SK-N-SH (cell line): ENCODE measurements at regions not wholly inside any gene's neighbourhood (a gene's known extent, or its start where the extent isn't known, plus 50 kb on each side); places are given as distances from the start of the nearest gene placed in this dataset.

Source experiments
- CTCF ChIA-PET: fragments of 300-600, 350-600 bp; formaldehyde crosslinking; extraction: SDS; loops from one replicate; lab custom pipeline; 2021; lab: Yijun Ruan, JAX
- POLR2A ChIA-PET: fragments of 350-600 bp; sonication (Branson Sonifier 250); formaldehyde crosslinking; extraction: SDS; loops from one replicate; lab custom pipeline; 2020; ENCODE audit warnings: antibody characterized with exemption, inconsistent platforms; lab: Yijun Ruan, JAX
- DNase-seq: peaks from one replicate; pipeline ENCODE4 v3.0.0; 2012
- H2AFZ ChIP-seq: fragments of 200-600 bp; sonication (generic); 2 replicates; pipeline ENCODE4 v1.8.1; 2016; ENCODE audit warnings: antibody characterized with exemption, mild to moderate bottlenecking, low read depth
- H3F3A ChIP-seq: fragments of 200-600 bp; sonication (generic); replicated peaks from 2 replicates; pipeline ENCODE3; 2016; ENCODE audit warnings: antibody characterized with exemption, mild to moderate bottlenecking; ENCODE audit not compliant: insufficient read depth
- H3K27ac ChIP-seq, 2 experiments: fragments of 200-500 bp in 1 of 2; fragments of 200-600 bp in 1 of 2; sonication (Bioruptor generic) in 1 of 2; sonication (generic), shearing (Covaris generic) in 1 of 2; 2 replicates each; pipeline versions ENCODE4 v1.5.1 to v1.6.1; 2014 to 2016; ENCODE audit warnings: low read depth in 2 of 2, inconsistent platforms in 1 of 2, low read length in 1 of 2, mild to moderate bottlenecking in 1 of 2, mixed read lengths in 1 of 2
- H3K27me3 ChIP-seq: fragments of 200-600 bp; sonication (generic), shearing (Covaris generic); 2 replicates; pipeline ENCODE4 v1.6.1; 2016; ENCODE audit warnings: mixed run types; ENCODE audit not compliant: insufficient read depth
- H3K36me3 ChIP-seq, 2 experiments: fragments of 200-500 bp in 1 of 2; fragments of 200-600 bp in 1 of 2; sonication (Bioruptor generic) in 1 of 2; sonication (generic) in 1 of 2; replicated peaks in 1 of 2; 2 replicates each; pipeline versions ENCODE3 to v1.5.1; 2014 to 2016; ENCODE audit warnings: low read length in 1 of 2, mild to moderate bottlenecking in 1 of 2; ENCODE audit not compliant: insufficient read depth in 2 of 2, control insufficient read depth in 1 of 2
- H3K4me1 ChIP-seq, 2 experiments: fragments of 200-500 bp in 1 of 2; fragments of 200-600 bp in 1 of 2; sonication (Bioruptor generic) in 1 of 2; sonication (generic), shearing (Covaris generic) in 1 of 2; 2 replicates each; pipeline versions ENCODE4 v1.5.1 to v1.6.1; 2014 to 2016; ENCODE audit warnings: low read depth in 1 of 2, low read length in 1 of 2, mixed run types in 1 of 2; ENCODE audit not compliant: insufficient read depth in 2 of 2, control insufficient read depth in 1 of 2
- H3K4me2 ChIP-seq: fragments of 200-600 bp; sonication (generic), shearing (Covaris generic); 2 replicates; pipeline ENCODE4 v1.6.1; 2017; ENCODE audit warnings: mixed run types
- H3K4me3 ChIP-seq, 2 experiments: fragments of 200-500 bp in 1 of 2; fragments of 200-600 bp in 1 of 2; sonication (Bioruptor generic) in 1 of 2; sonication (generic), shearing (Covaris generic) in 1 of 2; 2 replicates each; pipeline versions ENCODE4 v1.5.1 to v1.8.1; 2014 to 2016; ENCODE audit warnings: low read depth in 2 of 2, inconsistent platforms in 1 of 2, low read length in 1 of 2, mild to moderate bottlenecking in 1 of 2, mixed read lengths in 1 of 2, moderate library complexity in 1 of 2
- H3K79me2 ChIP-seq: fragments of 200-600 bp; sonication (generic); 2 replicates; pipeline ENCODE4 v1.8.1; 2017; ENCODE audit warnings: mild to moderate bottlenecking; ENCODE audit not compliant: insufficient read depth
- H3K9ac ChIP-seq: fragments of 200-600 bp; sonication (generic); 2 replicates; pipeline ENCODE4 v1.6.1; 2017; ENCODE audit warnings: mixed run types
- H3K9me2 ChIP-seq: fragments of 200-600 bp; sonication (generic); 2 replicates; pipeline ENCODE4 v1.6.1; 2017; ENCODE audit warnings: mixed run types
- H3K9me3 ChIP-seq: fragments of 200-600 bp; sonication (generic); 2 replicates; pipeline ENCODE4 v1.6.1; 2017; ENCODE audit warnings: mixed run types, mild to moderate bottlenecking, moderate library complexity
- H4K20me1 ChIP-seq: fragments of 200-600 bp; sonication (generic); 2 replicates; pipeline ENCODE4 v1.6.1; 2017; ENCODE audit warnings: mild to moderate bottlenecking, mixed run types; ENCODE audit not compliant: insufficient read depth
- ELF1 ChIP-seq: IDR thresholded peaks from 2 replicates; pipeline ENCODE4 v1.4.0; 2012
- EZH2phosphoT487 ChIP-seq: fragments of 200-600 bp; sonication (generic); IDR thresholded peaks from 2 replicates; pipeline ENCODE4 v1.6.1; 2017; ENCODE audit warnings: low read depth, mixed run types, mild to moderate bottlenecking, antibody characterized with exemption, moderate library complexity, borderline replicate concordance
- FOSL2 ChIP-seq: IDR thresholded peaks from 2 replicates; pipeline ENCODE4 v1.4.0; 2012; ENCODE audit warnings: low read depth, mild to moderate bottlenecking, moderate library complexity, borderline replicate concordance
- FOXM1 ChIP-seq: IDR thresholded peaks from 2 replicates; pipeline ENCODE4 v1.4.0; 2012; ENCODE audit warnings: low read depth, mild to moderate bottlenecking
- GABPA ChIP-seq: IDR thresholded peaks from 2 replicates; pipeline ENCODE4 v1.4.0; 2012; ENCODE audit warnings: low read depth, mild to moderate bottlenecking
- IRF3 ChIP-seq: fragments of 150-350 bp; IDR thresholded peaks from 2 replicates; pipeline ENCODE4 v1.6.1; 2016; ENCODE audit warnings: mild to moderate bottlenecking, low read depth, low read length
- MEF2A ChIP-seq: IDR thresholded peaks from 2 replicates; pipeline ENCODE4 v1.4.0; 2012; ENCODE audit warnings: low read depth, borderline replicate concordance
- MXI1 ChIP-seq: IDR thresholded peaks from 2 replicates; pipeline ENCODE4 v1.6.1; 2012; ENCODE audit warnings: mild to moderate bottlenecking, low read depth, low read length, improper control_type of control experiment
- NRF1 ChIP-seq: IDR thresholded peaks from 2 replicates; pipeline ENCODE4 v1.6.1; 2012; ENCODE audit warnings: low read depth, mild to moderate bottlenecking, low read length
- POLR2AphosphoS5 ChIP-seq: IDR thresholded peaks from 2 replicates; pipeline ENCODE4 v1.6.1; 2012; ENCODE audit warnings: low read depth, low read length
- RCOR1 ChIP-seq: fragments of 150-350 bp; IDR thresholded peaks from 2 replicates; pipeline ENCODE4 v1.6.1; 2017; ENCODE audit warnings: antibody characterized with exemption, low read length
- RXRA ChIP-seq: IDR thresholded peaks from 2 replicates; pipeline ENCODE4 v1.4.0; 2012; ENCODE audit warnings: low read depth, mild to moderate bottlenecking, borderline replicate concordance
- TCF12 ChIP-seq: IDR thresholded peaks from 2 replicates; pipeline ENCODE4 v1.4.0; 2012
- TEAD4 ChIP-seq: IDR thresholded peaks from 2 replicates; pipeline ENCODE4 v1.4.0; 2012; ENCODE audit warnings: mild to moderate bottlenecking, borderline replicate concordance; ENCODE audit not compliant: insufficient read depth
- USF1 ChIP-seq: IDR thresholded peaks from 2 replicates; pipeline ENCODE4 v1.4.0; 2012; ENCODE audit warnings: low read depth, borderline replicate concordance
- ZBTB33 ChIP-seq: IDR thresholded peaks from 2 replicates; pipeline ENCODE4 v1.4.0; 2012; ENCODE audit warnings: low read depth, borderline replicate concordance
- WGBS: methylation state at CpG from one replicate; pipeline ENCODE4 v1.1.6; 2017; ENCODE audit warnings: low lambda C conversion rate; 5-methylcytosine and 5-hydroxymethylcytosine counted together

GRCh38 chr11:38839071-38839470, 2241.0 kb upstream of the RAG2 start:
- DNase-seq: no peak
- POLR2A ChIA-PET: no interaction called here
- no peak overlapping the region for H3K27ac ChIP-seq
- H2AFZ ChIP-seq: no peak overlapping the region
- no peak for TF ChIP-seq EZH2phosphoT487
- TF ChIP-seq FOSL2: no peak
- no peak for TF ChIP-seq FOXM1
- no peak for TF ChIP-seq USF1
- TF ChIP-seq TCF12: no peak
- TF ChIP-seq RXRA: no peak
- TF ChIP-seq MXI1: no peak
- no peak for TF ChIP-seq GABPA
- H3K36me3 ChIP-seq: no peaks in the 10 kb centered on the region
- H3K9me3 ChIP-seq: no peaks in the 10 kb centered on the region
- H3K27me3 ChIP-seq: no peaks in the 10 kb centered on the region
- H3K4me2 ChIP-seq: no peak overlapping the region
- no peaks in the 10 kb centered on the region for H3K79me2 ChIP-seq
- no peak overlapping the region for H3K9ac ChIP-seq
- H3K4me3 ChIP-seq: no peak overlapping the region
- no peaks in the 10 kb centered on the region for H4K20me1 ChIP-seq
- 0% methylated on average over 3 of the region's 3 CpGs for WGBS
- no peaks in the 10 kb centered on the region; a peak in 1 of 4 replicates for H3K4me1 ChIP-seq
- no peaks in the 10 kb centered on the region for H3F3A ChIP-seq
- CTCF ChIA-PET: no interaction called here
- H3K9me2 ChIP-seq: no peaks in the 10 kb centered on the region

GRCh38 chr11:38835966-38836365, 2237.9 kb upstream of the RAG2 start:
- Histone ChIP-seq H2AFZ (no peak overlapping the region), H3K9ac (no peak overlapping the region), H3F3A (no peaks in the 10 kb centered on the region), H3K27me3 (no peaks in the 10 kb centered on the region), H3K4me1 (no peaks in the 10 kb centered on the region; a peak in 1 of 4 replicates), H3K4me2 (no peak overlapping the region), H3K9me3 (no peaks in the 10 kb centered on the region), H3K79me2 (no peaks in the 10 kb centered on the region), H3K27ac (no peak overlapping the region), H3K36me3 (no peaks in the 10 kb centered on the region), H4K20me1 (no peaks in the 10 kb centered on the region), H3K9me2 (no peaks in the 10 kb centered on the region), H3K4me3 (no peak overlapping the region)
- CTCF ChIA-PET: no interaction called here
- TF ChIP-seq POLR2AphosphoS5 (no peak), ZBTB33 (no peak), NRF1 (no peak), MEF2A (no peak), ELF1 (no peak), GABPA (no peak), MXI1 (no peak), IRF3 (no peak), TEAD4 (no peak), RCOR1 (no peak)
- WGBS: 26% methylated on average over 4 of the region's 4 CpGs
- DNase-seq: no peak
- POLR2A ChIA-PET: no interaction called here
